HAP-1 (cell line): ENCODE measurements at regions not wholly inside any gene's neighbourhood (a gene's known extent, or its start where the extent isn't known, plus 50 kb on each side); places are given as distances from the start of the nearest gene placed in this dataset.

Source experiments
- DNase-seq, 2 experiments: peaks; one replicate each; pipeline ENCODE4 v3.0.0-alpha.2; 2016 to 2020; ENCODE audit warnings: low spot score in 2 of 2
- H3K27me3 ChIP-seq: fragments of 250-450 bp; sonication (Bioruptor Pico); 2 replicates; pipeline ENCODE4 v1.5.1; 2020; ENCODE audit warnings: low read depth, mild to moderate bottlenecking, moderate library complexity
- H3K36me3 ChIP-seq: fragments of 250-450 bp; sonication (Bioruptor Pico); replicated peaks from 2 replicates; pipeline ENCODE4 v1.5.1; 2020; ENCODE audit warnings: mild to moderate bottlenecking
- H3K4me1 ChIP-seq: fragments of 250-450 bp; sonication (Bioruptor Pico); 2 replicates; pipeline ENCODE4 v1.5.1; 2020; ENCODE audit warnings: mild to moderate bottlenecking
- H3K4me3 ChIP-seq: fragments of 250-450 bp; sonication (Bioruptor Pico); 2 replicates; pipeline ENCODE4 v1.5.1; 2020; ENCODE audit warnings: mild to moderate bottlenecking, moderate library complexity
- H3K9me3 ChIP-seq: fragments of 250-450 bp; sonication (Bioruptor Pico); 2 replicates; pipeline ENCODE4 v1.5.1; 2020; ENCODE audit warnings: mild to moderate bottlenecking, moderate library complexity
- in situ Hi-C: fragments of 300-500 bp; cut with MboI; formaldehyde crosslinking; loops from 3 replicates; pipeline ENCODE4 v1.14.3; 2020; ENCODE audit warnings: low sequenced_read_pairs, inconsistent platforms, mixed read lengths

DNA sequence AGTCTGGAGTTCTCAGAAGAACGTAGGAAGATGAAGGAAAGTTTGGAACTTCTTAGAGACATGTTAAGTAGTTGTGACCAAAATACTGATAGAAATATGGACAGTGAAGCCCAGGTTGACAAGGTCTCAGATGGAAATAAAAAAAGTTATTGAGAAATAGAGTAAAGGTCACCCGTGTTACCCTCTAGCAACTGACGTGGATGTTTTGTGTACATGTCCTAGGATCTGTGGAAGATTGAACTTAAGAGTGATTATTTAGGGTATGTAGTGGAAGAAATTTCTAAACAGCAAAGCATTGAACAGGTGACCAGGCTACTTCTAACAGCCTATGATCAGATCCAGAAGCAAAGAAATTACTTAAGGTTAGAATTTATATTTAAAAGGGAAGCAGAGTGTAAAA, 1020.4 kb downstream of the FSTL5 start:
- Histone ChIP-seq H3K4me1 (no peaks in the 10 kb centered on the region), H3K27me3 (no peaks in the 10 kb centered on the region), H3K36me3 (no peaks in the 10 kb centered on the region), H3K4me3 (no peak overlapping the region), H3K9me3 (no peaks in the 10 kb centered on the region)
- in situ Hi-C loops, result no loop called here
- no peak for DNase-seq

DNA sequence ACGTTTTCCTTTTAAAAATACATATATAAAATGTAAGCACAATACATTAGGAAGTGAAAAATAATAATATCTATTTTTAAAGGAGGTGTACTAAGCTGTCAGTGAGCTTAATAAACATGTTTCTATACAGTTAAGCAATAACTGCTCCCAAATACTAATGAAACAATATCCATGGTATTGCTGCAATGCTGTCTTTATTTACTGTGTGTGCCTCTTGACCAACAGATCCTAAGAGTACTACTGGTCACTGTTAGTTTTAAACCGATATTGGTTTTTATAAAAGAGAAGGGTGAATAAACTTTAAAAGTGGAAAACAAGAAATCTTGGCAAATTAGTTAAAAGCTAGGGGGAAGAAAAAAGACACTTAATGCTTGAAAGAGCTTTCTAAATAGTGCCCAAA, 1029.0 kb downstream of the FSTL5 start:
- in situ Hi-C loops, result no loop called here
- Histone ChIP-seq H3K9me3 (no peaks in the 10 kb centered on the region), H3K4me3 (no peak overlapping the region), H3K36me3 (no peaks in the 10 kb centered on the region), H3K4me1 (no peaks in the 10 kb centered on the region), H3K27me3 (no peaks in the 10 kb centered on the region)
- no peak for DNase-seq

DNA sequence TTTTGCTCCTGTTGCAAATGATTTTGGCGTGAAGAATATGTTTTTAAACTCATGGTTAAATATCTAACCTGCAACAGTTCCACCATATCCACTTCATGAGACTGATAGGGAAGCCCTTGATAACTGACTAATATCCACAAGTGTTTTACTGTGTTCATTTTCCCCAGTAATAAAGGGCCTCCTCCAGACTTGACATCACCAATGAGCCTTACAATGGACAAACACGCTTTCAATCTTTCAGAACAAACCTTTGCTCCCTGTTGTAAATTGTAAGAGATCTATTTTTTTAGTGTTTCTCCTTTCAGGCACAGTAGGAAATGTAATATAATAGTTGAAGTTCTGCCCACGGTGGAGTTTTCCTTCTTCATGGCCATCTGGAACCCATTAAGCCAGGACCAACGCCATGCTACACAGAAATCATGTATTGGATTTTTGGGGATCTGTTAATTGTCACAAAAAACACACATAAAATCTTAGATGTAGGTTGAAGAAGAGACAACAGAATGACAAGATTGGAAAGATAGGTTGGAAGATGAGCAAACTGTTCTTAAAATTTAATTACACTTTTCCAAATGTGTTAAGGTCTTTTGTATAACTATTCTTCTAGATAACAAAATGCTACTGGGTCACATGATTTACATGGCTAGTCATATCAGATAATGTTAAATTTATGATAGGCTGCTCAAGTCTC, 1030.1 kb downstream of the FSTL5 start:
- in situ Hi-C loops, result no loop called here
- no peak for DNase-seq

DNA sequence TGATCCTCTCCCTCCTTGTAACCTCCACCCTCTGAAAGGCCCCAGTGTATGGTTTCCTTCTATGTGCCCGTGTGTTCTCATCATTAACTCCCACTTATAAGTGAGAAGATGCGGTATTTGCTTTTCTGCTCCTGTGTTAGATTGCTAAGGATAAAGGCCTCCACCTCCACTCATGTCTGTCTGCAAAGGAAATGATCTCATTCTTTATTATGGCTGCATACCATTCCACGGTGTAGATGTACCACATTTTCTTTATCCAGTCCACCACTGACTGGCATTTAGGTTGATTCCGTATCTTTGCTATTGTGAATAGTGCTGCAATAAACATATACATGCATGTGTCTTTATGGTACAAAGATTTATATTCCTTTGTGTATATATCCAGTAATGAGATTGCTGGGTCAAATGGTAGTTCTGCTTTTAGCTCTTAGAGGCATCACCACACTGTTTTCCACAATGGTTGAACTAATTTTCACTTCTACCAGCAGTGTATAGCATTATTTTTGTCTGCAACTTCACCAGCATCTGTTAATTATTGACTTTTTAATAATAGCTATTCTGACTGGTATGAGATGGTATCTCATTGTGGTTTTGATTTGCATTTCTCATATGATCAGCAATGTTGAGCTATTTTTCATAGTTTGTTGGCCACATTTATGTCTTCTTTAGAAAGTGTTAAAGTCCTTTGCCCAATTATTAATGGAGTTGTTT, 1030.9 kb downstream of the FSTL5 start:
- Histone ChIP-seq H3K9me3 (no peaks in the 10 kb centered on the region), H3K27me3 (no peaks in the 10 kb centered on the region), H3K4me1 (no peaks in the 10 kb centered on the region), H3K4me3 (no peak overlapping the region), H3K36me3 (no peaks in the 10 kb centered on the region)
- DNase-seq, result no peak
- in situ Hi-C loops, result no loop called here

More for the DNA sequence above, 1030.1 kb downstream of the FSTL5 start:
- Histone ChIP-seq H3K9me3 (no peaks in the 10 kb centered on the region), H3K27me3 (no peaks in the 10 kb centered on the region), H3K36me3 (no peaks in the 10 kb centered on the region), H3K4me1 (no peaks in the 10 kb centered on the region), H3K4me3 (no peak overlapping the region)

DNA sequence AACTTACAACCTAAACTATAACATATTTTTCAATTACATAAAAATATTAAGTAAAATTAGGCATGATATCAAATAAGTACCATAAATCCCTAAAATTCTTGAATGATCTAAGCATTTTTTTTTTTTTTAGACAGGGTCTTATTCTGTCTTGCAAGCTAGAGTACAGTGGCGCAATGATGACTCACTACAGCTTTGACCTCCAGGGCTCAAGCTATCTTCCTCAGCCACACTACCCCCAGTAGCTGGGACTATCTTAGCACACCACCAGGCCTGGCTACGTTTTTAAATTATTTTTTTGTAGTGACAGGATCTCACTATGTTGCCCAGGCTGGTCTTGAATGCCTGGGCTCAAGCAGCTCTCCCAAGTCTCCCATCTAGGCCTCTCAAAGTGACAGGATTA, 1042.3 kb downstream of the FSTL5 start:
- Histone ChIP-seq H3K36me3 (no peaks in the 10 kb centered on the region), H3K27me3 (no peaks in the 10 kb centered on the region), H3K4me1 (0 out of 2 replicates have a peak, but pooled peaks cover 2% of the 10 kb centered on the region), H3K4me3 (no peak overlapping the region), H3K9me3 (no peaks in the 10 kb centered on the region)
- in situ Hi-C loops, result no loop called here
- no peak for DNase-seq

DNA sequence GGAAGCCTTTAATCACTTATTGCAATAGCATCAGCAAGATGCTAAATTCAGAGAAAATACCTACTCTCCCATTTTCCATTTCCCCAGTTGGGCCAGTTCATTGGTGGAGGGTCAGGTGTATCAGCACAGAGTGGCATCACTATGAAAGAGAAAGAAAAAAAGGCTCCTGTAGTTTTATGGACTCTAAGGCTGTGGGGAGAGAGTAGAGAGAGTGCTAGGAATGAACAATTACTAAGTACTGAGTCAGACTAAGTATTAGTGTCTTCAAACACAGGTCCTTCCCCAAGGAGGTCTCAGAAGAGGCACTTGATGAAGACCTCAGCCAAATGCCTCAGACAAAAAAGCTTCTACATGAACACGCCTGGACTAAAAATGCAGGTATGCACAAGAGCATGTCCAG, 1061.9 kb downstream of the FSTL5 start:
- DNase-seq, result no peak
- no peaks in the 10 kb centered on the region for H3K9me3 ChIP-seq
- in situ Hi-C loops, result no loop called here

DNA sequence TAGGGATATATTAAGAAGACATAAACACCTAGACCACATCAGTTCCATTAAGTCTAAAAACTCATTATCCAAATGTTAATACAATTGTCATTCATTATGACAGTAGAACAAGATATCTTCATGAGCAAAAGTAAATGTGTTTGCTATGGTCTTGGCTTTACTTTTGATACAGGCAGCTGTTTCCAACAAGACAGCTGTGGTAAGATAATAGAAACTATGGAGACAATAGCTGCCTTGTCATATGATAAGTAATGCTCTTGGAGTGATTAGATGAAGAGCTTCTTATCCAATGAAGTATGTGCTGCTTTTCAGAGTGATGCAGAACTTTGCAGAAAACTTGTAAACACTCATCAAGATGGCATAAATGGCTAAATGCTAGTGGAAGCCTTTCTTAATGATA, 1066.0 kb downstream of the FSTL5 start:
- H3K36me3 ChIP-seq, result no peaks in the 10 kb centered on the region
- DNase-seq, result no peak
- no peak overlapping the region for H3K4me3 ChIP-seq
- in situ Hi-C loops, result no loop called here
- H3K9me3 ChIP-seq, result no peaks in the 10 kb centered on the region
- no peaks in the 10 kb centered on the region for H3K27me3 ChIP-seq
- no peaks in the 10 kb centered on the region for H3K4me1 ChIP-seq

More for the DNA sequence above, 1061.9 kb downstream of the FSTL5 start:
- H3K36me3 ChIP-seq, result no peaks in the 10 kb centered on the region
- H3K27me3 ChIP-seq, result no peaks in the 10 kb centered on the region
- H3K4me3 ChIP-seq, result no peak overlapping the region
- no peaks in the 10 kb centered on the region for H3K4me1 ChIP-seq

DNA sequence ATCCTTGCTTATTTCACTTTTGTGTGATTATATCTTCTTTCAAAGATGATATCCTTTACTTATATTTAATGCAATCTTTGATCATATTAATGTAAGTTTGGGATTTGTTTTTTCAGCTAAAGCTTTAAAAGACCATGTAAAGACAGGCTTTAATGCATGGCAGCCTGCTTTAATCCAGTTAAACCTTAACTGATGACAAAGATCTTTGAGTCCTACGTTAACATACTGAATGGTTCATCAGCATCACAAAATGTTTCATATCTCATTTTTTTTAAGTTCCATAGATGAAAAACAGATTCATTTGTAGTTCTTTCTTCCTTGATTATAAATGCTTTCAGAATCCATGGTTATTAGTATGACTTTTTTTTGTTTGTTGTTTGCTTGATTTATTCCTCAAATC, 1102.8 kb downstream of the FSTL5 start:
- no peak for DNase-seq
- Histone ChIP-seq H3K4me3 (no peak overlapping the region), H3K27me3 (no peaks in the 10 kb centered on the region), H3K4me1 (no peaks in the 10 kb centered on the region), H3K36me3 (no peaks in the 10 kb centered on the region), H3K9me3 (no peaks in the 10 kb centered on the region)
- in situ Hi-C loops, result no loop called here
